ENCODE measurements at regions not wholly inside any gene's neighbourhood (a gene's known extent, or its start where the extent isn't known, plus 50 kb on each side); places are given as distances from the start of the nearest gene placed in this dataset.

GRCh38 chr6:165952514-165952913 lies 215.1 kb downstream of the TBXT start:
- Histone ChIP-seq H3K27ac (ENCODE audit: low read depth, low read length) (no peak overlapping the region), H3K36me3 (ENCODE audit: control insufficient read depth, insufficient read depth, low read length) (no peaks in the 10 kb centered on the region), H3K4me1 (ENCODE audit: control insufficient read depth, insufficient read depth, low read length) (no peaks in the 10 kb centered on the region), H3K27me3 (ENCODE audit: control insufficient read depth, insufficient read depth, low read length) (peaks cover 5% of the 10 kb centered on the region), H3K4me3 (ENCODE audit: low read depth, low read length) (no peak overlapping the region), H3K9ac (ENCODE audit: low read length) (no peak overlapping the region), H3K9me3 (ENCODE audit: control insufficient read depth, insufficient read depth, low read depth, low read length) (no peaks in the 10 kb centered on the region)

- H3K9ac ChIP-seq (ENCODE audit: low read length), result no peak overlapping the region
- no peaks in the 10 kb centered on the region for H3K4me1 ChIP-seq (ENCODE audit: control insufficient read depth, insufficient read depth, low read length)
- no peak overlapping the region for H3K27ac ChIP-seq (ENCODE audit: low read depth, low read length)
- no peak overlapping the region for H3K4me3 ChIP-seq (ENCODE audit: low read depth, low read length)
- peaks cover 5% of the 10 kb centered on the region for H3K27me3 ChIP-seq (ENCODE audit: control insufficient read depth, insufficient read depth, low read length)
- H3K36me3 ChIP-seq (ENCODE audit: control insufficient read depth, insufficient read depth, low read length), result no peaks in the 10 kb centered on the region
- H3K9me3 ChIP-seq (ENCODE audit: control insufficient read depth, insufficient read depth, low read depth, low read length), result no peaks in the 10 kb centered on the region
These were observed 217.3 kb downstream of the TBXT start for GRCh38 chr6:165950316-165950715.

- H3K27me3 ChIP-seq (ENCODE audit: control insufficient read depth, insufficient read depth, low read length), result peaks cover 5% of the 10 kb centered on the region
These were observed 218.3 kb downstream of the TBXT start for GRCh38 chr6:165949324-165949723.

GRCh38 chr6:165944002-165944466 lies 223.6 kb downstream of the TBXT start:
- Histone ChIP-seq H3K36me3 (ENCODE audit: control insufficient read depth, insufficient read depth, low read length) (no peaks in the 10 kb centered on the region), H3K27me3 (ENCODE audit: control insufficient read depth, insufficient read depth, low read length) (no peaks in the 10 kb centered on the region; the same call in 1 of the 2 replicates), H3K9me3 (ENCODE audit: control insufficient read depth, insufficient read depth, low read depth, low read length) (0 out of 2 replicates have a peak, but pooled peaks cover 3% of the 10 kb centered on the region), H3K4me1 (ENCODE audit: control insufficient read depth, insufficient read depth, low read length) (no peaks in the 10 kb centered on the region), H3K9ac (ENCODE audit: low read length) (no peak overlapping the region), H3K4me3 (ENCODE audit: low read depth, low read length) (no peak overlapping the region), H3K27ac (ENCODE audit: low read depth, low read length) (no peak overlapping the region)

More at GRCh38 chr6:165949324-165949723, 218.3 kb downstream of the TBXT start:
- no peak overlapping the region for H3K9ac ChIP-seq (ENCODE audit: low read length)
- H3K36me3 ChIP-seq (ENCODE audit: control insufficient read depth, insufficient read depth, low read length), result no peaks in the 10 kb centered on the region
- H3K9me3 ChIP-seq (ENCODE audit: control insufficient read depth, insufficient read depth, low read depth, low read length), result no peaks in the 10 kb centered on the region
- no peaks in the 10 kb centered on the region for H3K4me1 ChIP-seq (ENCODE audit: control insufficient read depth, insufficient read depth, low read length)
- H3K4me3 ChIP-seq (ENCODE audit: low read depth, low read length), result no peak overlapping the region
- no peak overlapping the region for H3K27ac ChIP-seq (ENCODE audit: low read depth, low read length)

GRCh38 chr6:165941786-165942185 lies 225.9 kb downstream of the TBXT start:
- Histone ChIP-seq H3K27ac (ENCODE audit: low read depth, low read length) (no peak overlapping the region), H3K9me3 (ENCODE audit: control insufficient read depth, insufficient read depth, low read depth, low read length) (0 out of 2 replicates have a peak, but pooled peaks cover 3% of the 10 kb centered on the region), H3K36me3 (ENCODE audit: control insufficient read depth, insufficient read depth, low read length) (no peaks in the 10 kb centered on the region), H3K4me3 (ENCODE audit: low read depth, low read length) (no peak overlapping the region), H3K4me1 (ENCODE audit: control insufficient read depth, insufficient read depth, low read length) (no peaks in the 10 kb centered on the region), H3K27me3 (ENCODE audit: control insufficient read depth, insufficient read depth, low read length) (no peaks in the 10 kb centered on the region; the same call in 1 of the 2 replicates), H3K9ac (ENCODE audit: low read length) (no peak overlapping the region)

GRCh38 chr6:165941249-165941775 lies 226.3 kb downstream of the TBXT start:
- no peaks in the 10 kb centered on the region; the same call in 1 of the 2 replicates for H3K27me3 ChIP-seq (ENCODE audit: control insufficient read depth, insufficient read depth, low read length)
- H3K4me3 ChIP-seq (ENCODE audit: low read depth, low read length), result no peak overlapping the region
- H3K4me1 ChIP-seq (ENCODE audit: control insufficient read depth, insufficient read depth, low read length), result no peaks in the 10 kb centered on the region
- no peak overlapping the region for H3K27ac ChIP-seq (ENCODE audit: low read depth, low read length)
- H3K9me3 ChIP-seq (ENCODE audit: control insufficient read depth, insufficient read depth, low read depth, low read length), result 0 out of 2 replicates have a peak, but pooled peaks cover 3% of the 10 kb centered on the region
- no peak overlapping the region for H3K9ac ChIP-seq (ENCODE audit: low read length)
- H3K36me3 ChIP-seq (ENCODE audit: control insufficient read depth, insufficient read depth, low read length), result no peaks in the 10 kb centered on the region

- Histone ChIP-seq H3K27me3 (ENCODE audit: control insufficient read depth, insufficient read depth, low read length) (peaks cover 2% of the 10 kb centered on the region), H3K36me3 (ENCODE audit: control insufficient read depth, insufficient read depth, low read length) (no peaks in the 10 kb centered on the region), H3K9me3 (ENCODE audit: control insufficient read depth, insufficient read depth, low read depth, low read length) (0 out of 2 replicates have a peak, but pooled peaks cover 3% of the 10 kb centered on the region), H3K9ac (ENCODE audit: low read length) (no peak overlapping the region), H3K4me3 (ENCODE audit: low read depth, low read length) (no peak overlapping the region), H3K4me1 (ENCODE audit: control insufficient read depth, insufficient read depth, low read length) (no peaks in the 10 kb centered on the region), H3K27ac (ENCODE audit: low read depth, low read length) (no peak overlapping the region)
These were observed 227.3 kb downstream of the TBXT start for GRCh38 chr6:165940366-165940765.

- H3K9ac ChIP-seq (ENCODE audit: low read length), result no peak overlapping the region
These were observed 227.9 kb downstream of the TBXT start for GRCh38 chr6:165939601-165940290.

GRCh38 chr6:165939047-165939446 lies 228.6 kb downstream of the TBXT start:
- Histone ChIP-seq H3K4me1 (ENCODE audit: control insufficient read depth, insufficient read depth, low read length) (no peaks in the 10 kb centered on the region), H3K27me3 (ENCODE audit: control insufficient read depth, insufficient read depth, low read length) (peaks cover 6% of the 10 kb centered on the region), H3K9me3 (ENCODE audit: control insufficient read depth, insufficient read depth, low read depth, low read length) (0 out of 2 replicates have a peak, but pooled peaks cover 3% of the 10 kb centered on the region), H3K36me3 (ENCODE audit: control insufficient read depth, insufficient read depth, low read length) (no peaks in the 10 kb centered on the region), H3K27ac (ENCODE audit: low read depth, low read length) (no peak overlapping the region), H3K4me3 (ENCODE audit: low read depth, low read length) (no peak overlapping the region), H3K9ac (ENCODE audit: low read length) (no peak overlapping the region)

More at GRCh38 chr6:165939601-165940290, 227.9 kb downstream of the TBXT start:
- Histone ChIP-seq H3K4me3 (ENCODE audit: low read depth, low read length) (no peak overlapping the region), H3K9me3 (ENCODE audit: control insufficient read depth, insufficient read depth, low read depth, low read length) (0 out of 2 replicates have a peak, but pooled peaks cover 3% of the 10 kb centered on the region), H3K36me3 (ENCODE audit: control insufficient read depth, insufficient read depth, low read length) (no peaks in the 10 kb centered on the region), H3K27me3 (ENCODE audit: control insufficient read depth, insufficient read depth, low read length) (peaks cover 6% of the 10 kb centered on the region), H3K4me1 (ENCODE audit: control insufficient read depth, insufficient read depth, low read length) (no peaks in the 10 kb centered on the region), H3K27ac (ENCODE audit: low read depth, low read length) (no peak overlapping the region)

GRCh38 chr6:165937564-165938358 lies 229.9 kb downstream of the TBXT start:
- H3K9ac ChIP-seq (ENCODE audit: low read length), result no peak overlapping the region
- no peak overlapping the region for H3K4me3 ChIP-seq (ENCODE audit: low read depth, low read length)
- no peaks in the 10 kb centered on the region for H3K4me1 ChIP-seq (ENCODE audit: control insufficient read depth, insufficient read depth, low read length)
- no peak overlapping the region for H3K27ac ChIP-seq (ENCODE audit: low read depth, low read length)
- H3K9me3 ChIP-seq (ENCODE audit: control insufficient read depth, insufficient read depth, low read depth, low read length), result no peaks in the 10 kb centered on the region
- H3K27me3 ChIP-seq (ENCODE audit: control insufficient read depth, insufficient read depth, low read length), result peaks cover 8% of the 10 kb centered on the region
- no peaks in the 10 kb centered on the region for H3K36me3 ChIP-seq (ENCODE audit: control insufficient read depth, insufficient read depth, low read length)

- no peaks in the 10 kb centered on the region for H3K9me3 ChIP-seq (ENCODE audit: control insufficient read depth, insufficient read depth, low read depth, low read length)
These were observed 231.0 kb downstream of the TBXT start for GRCh38 chr6:165936660-165937059.

More at GRCh38 chr6:165936660-165937059, 231.0 kb downstream of the TBXT start:
- Histone ChIP-seq H3K4me1 (ENCODE audit: control insufficient read depth, insufficient read depth, low read length) (no peaks in the 10 kb centered on the region), H3K27me3 (ENCODE audit: control insufficient read depth, insufficient read depth, low read length) (peaks cover 9% of the 10 kb centered on the region), H3K27ac (ENCODE audit: low read depth, low read length) (no peak overlapping the region), H3K4me3 (ENCODE audit: low read depth, low read length) (no peak overlapping the region), H3K36me3 (ENCODE audit: control insufficient read depth, insufficient read depth, low read length) (no peaks in the 10 kb centered on the region), H3K9ac (ENCODE audit: low read length) (no peak overlapping the region)

All from HUES6 (cell line).